Posterior cingulate gyrus (tissue), 11 donors: ENCODE measurements at regions not wholly inside any gene's neighbourhood (a gene's known extent, or its start where the extent isn't known, plus 50 kb on each side); places are given as distances from the start of the nearest gene placed in this dataset.
"Not testable (repeated sequence)": the region's sequence is repeated elsewhere in the genome, so short reads cannot be mapped to it uniquely, and the experiment has no call there.

Experiments
- DNase-seq, 10 donors: peaks; one replicate each; pipeline versions ENCODE4 v3.0.0 to v3.0.0-alpha.2; 2020 to 2021; ENCODE audit warnings: mixed read lengths in 3 of 10
- intact Hi-C: fragments of 100-400 bp; cut with DNase I; formaldehyde crosslinking; loops from one replicate; pipeline ENCODE4 v1.15.1; 2023

DNA sequence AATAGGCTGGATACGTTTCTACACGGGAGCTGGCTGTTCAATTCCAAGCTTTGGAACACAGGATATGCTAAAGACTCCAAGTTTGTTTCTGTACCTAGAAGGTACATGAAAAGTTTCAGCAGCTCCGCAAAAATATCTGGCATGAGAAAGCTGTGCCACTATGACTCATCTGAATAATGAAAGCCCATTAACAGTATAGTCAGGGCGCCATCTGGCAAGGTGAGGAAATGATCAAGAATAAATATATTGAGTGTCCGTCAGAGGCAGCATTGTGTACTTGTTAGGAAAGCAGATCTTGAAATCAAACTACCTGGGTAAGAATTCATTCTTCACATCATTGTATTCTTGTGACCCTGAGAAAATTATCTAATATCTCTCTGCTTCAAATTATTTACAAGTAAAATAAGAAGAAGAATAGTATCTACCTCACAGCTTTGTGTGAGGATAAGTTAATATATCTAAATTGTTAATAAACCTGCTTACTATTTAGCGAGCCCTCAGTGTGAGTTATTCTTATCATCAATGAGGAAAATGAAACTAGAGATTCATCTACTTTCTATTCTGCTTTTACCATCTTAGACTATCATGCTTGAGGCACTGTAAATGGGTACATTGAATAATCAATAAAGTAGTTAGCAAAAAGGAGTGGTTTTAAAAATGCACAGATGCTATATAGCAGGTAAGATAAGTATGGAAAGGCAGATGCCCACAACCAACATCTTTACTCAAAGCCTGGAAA, 53.5 kb downstream of the FSCB start:
- intact Hi-C loops, result no loop called here

DNA sequence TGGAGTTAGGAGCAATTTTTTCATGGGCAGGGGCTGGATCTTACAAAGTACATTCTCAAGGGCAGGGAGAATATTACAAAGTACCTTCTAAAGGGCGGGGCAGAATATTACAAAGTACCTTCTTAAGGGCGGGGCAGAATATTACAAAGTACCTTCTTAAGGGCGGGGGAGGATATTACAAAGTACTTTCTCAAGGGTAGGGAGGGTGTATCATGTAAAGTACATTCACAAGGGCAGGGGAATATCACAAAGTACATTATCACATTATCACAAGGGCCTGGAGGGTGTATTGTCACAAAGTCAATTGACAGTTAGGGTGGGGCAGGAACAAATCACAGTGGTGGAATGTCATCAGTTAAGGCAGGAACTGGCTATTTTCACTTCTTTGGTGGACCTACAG, 56.9 kb downstream of the FSCB start:
- intact Hi-C loops, DNase-seq: not testable (repeated sequence)

More for the DNA sequence above, 53.5 kb downstream of the FSCB start:
- no peak for DNase-seq

DNA sequence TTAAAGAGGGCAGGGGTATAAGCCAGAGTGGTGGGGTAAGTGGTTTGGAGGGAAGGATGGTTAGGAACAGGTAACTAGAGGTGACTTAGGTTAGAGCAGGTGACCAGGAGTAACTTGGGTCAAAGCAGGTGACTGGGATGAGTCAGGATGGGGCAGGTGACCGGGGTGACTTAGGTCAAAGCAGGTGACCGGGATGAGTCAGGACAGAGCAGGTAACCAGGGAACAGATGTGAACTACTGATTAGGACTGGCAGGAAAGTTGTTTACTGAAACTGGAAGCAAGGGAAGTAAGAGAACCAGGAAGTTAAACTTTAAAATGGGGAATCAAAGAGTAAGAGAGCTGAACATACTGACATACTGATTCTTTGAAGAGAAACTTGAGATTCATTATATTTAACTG, 57.4 kb downstream of the FSCB start:
- intact Hi-C loops, result no loop called here
- DNase-seq, result no peak

GRCh38 chr14:44448951-44449358, 58.1 kb downstream of the FSCB start:
- intact Hi-C loops, result no loop called here
- no peak for DNase-seq

DNA sequence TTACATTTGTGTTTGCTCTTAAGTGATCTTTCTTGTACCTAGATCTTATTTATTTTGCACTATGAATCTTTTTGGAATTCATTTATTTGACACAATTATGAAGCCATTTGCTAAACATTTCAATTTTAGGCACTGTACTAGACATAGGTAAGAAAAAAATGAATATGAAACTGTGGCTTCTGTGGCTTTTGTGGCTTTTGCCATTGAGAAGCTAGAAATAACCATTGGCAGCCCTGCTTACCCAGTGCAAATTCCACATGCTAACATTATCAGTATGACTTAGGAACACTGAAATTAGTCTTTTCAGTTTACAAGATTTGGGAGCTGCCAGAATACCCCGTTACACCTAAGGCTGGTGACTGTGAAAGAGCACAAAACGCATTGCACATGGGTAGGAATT, 60.1 kb downstream of the FSCB start:
- intact Hi-C loops, result no loop called here
- no peak for DNase-seq

GRCh38 chr14:44444454-44444853, 62.6 kb downstream of the FSCB start:
- no peak for DNase-seq
- intact Hi-C loops, result no loop called here

DNA sequence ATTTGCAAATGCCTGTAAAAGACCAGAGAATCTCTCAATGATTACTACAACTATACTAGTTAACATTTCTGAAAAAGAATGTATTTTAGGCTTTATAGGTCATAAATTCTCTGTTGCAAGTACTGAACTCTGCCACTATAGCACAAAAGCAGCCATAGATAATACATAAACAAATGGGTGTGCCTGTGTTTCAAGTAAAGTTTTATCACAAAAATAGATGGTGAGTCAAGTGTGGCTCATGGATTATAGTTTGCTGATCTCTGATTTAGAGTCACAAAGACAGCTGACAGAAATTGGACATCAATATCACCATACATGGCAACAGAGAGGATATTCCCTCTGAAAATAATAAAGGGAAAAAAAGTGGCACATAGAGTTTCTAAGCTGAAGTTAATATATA, 68.1 kb downstream of the FSCB start:
- no peak for DNase-seq
- intact Hi-C loops, result no loop called here

DNA sequence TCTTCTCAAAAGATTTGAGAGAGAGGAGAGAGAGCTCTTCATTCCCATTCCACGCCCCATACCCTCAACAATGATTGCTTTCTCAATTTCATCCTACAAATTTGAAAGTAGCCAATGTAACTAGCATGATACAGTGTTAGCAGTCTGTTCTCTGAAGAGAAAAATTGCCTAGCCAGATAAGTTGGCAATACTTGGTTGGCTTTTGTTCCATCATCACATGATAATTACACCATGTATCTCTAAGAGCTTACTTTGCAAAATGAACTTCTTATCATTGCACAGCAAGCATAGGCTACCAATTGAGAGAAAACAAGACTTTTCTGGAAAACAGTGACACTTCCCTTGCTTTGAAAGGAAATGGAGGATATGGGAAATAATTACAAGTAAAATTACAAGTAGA, 68.9 kb downstream of the FSCB start:
- intact Hi-C loops, result no loop called here

DNA sequence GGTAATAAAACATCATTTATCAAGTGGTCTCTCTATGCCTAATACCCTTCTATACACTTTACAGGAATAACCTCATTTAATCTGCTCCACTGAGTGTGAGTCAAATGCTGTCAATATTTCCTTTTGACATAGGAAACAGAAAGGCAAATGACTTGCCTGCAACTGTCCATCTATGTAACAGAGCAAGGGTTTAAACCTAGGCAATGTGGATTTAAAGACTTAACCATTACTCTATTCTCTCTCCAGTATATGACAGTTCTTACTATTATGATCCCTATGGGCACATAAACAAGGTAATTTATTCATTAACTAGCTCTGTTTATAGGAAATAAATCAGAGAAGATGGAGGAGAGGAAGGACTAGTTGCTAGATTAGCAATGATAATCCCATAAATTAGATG, 70.6 kb downstream of the FSCB start:
- no peak for DNase-seq
- intact Hi-C loops, result no loop called here

More for the DNA sequence above, 68.9 kb downstream of the FSCB start:
- DNase-seq, result no peak

GRCh38 chr14:44428231-44428945, 78.7 kb downstream of the FSCB start:
- intact Hi-C loops, result no loop called here
- DNase-seq, result no peak

DNA sequence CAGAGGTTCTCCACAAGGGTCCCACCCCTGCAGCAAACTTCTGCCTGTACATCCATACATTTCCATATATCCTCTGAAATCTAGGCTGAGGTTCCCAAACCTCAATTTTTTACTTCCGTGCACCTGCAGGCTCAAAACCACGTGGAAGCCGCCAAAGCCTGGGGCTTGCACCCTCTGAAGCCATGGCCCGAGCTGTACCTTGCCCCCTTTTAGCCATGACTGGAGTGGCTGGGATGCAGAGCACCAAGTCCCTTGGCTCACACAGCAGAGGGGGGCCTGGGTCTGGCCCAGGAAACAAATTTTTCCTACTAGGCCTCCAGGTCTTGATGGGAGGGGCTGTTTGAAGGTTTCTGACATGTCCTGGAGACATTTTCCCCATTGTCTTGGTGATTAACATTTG, 84.4 kb downstream of the FSCB start:
- DNase-seq, result peak in 1 of 10 donors; percentile 60
- intact Hi-C loops, result no loop called here

DNA sequence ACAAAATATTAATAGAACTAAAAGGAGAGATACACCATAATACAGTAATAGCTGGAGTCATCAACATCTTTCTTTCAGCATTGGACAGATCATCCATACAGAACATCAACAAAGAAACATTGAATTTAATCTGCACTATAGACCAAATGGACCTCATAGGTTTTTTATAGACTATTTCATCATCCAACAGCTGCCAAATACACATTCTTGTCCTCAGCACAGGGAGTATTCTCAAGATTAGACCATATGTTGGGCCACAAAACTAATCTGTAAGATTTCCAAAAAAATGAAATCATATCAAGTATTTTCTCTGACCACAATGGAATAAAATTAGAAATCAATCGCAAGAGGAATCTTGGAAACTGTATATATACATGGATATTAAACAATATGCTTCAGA, 86.9 kb downstream of the FSCB start:
- no peak for DNase-seq
- intact Hi-C loops, result no loop called here

DNA sequence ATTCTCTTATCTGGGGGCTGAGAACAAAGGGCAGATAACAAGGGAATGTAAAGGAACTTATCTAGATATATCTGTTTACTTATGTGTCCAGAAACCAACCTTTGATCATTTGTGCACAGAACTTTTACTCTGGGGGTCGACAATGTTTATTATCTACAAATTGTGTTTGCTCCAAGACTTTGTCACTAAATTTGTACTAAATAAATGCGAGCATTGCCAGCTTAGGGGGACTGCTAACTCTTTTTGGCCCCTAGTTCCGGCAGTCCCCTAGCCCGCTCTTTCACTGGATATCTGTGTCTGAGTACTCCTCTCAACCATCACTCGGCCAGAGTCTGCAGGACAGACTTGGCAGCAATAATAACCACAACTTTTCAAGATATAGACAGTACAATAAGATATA, 88.2 kb downstream of the FSCB start:
- no peak for DNase-seq
- intact Hi-C loops, result no loop called here

GRCh38 chr14:44417809-44418208, 89.3 kb downstream of the FSCB start:
- intact Hi-C loops, result no loop called here
- DNase-seq, result no peak

- DNase-seq, result no peak
These were observed 92.4 kb downstream of the FSCB start for GRCh38 chr14:44414646-44415045.

GRCh38 chr14:44412858-44413569, 94.1 kb downstream of the FSCB start:
- intact Hi-C loops, result no loop called here
- DNase-seq, result no peak

More at GRCh38 chr14:44414646-44415045, 92.4 kb downstream of the FSCB start:
- intact Hi-C loops, result no loop called here

- no peak for DNase-seq
- intact Hi-C loops, result no loop called here
These were observed 102.0 kb downstream of the FSCB start for GRCh38 chr14:44405011-44405486.

DNA sequence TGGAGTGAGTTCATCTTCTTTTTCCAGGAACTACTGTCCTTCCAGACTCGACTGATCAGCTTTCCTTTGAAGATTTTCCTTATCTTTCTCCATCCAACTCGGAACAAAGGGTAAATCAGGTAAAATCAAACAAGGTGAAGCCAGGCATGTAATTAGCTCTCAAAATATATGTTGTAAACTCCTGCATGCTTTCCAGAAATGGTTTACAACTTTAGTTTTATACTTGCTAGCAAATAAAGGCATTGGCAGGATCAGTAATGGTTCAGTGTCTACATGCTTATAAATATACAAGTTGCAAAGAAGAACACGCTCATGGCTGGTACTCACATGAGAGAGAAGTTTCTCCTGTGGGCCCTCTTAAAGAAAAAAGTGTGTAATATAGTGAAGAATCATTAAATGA, 102.5 kb downstream of the FSCB start:
- no peak for DNase-seq
- intact Hi-C loops, result no loop called here

- DNase-seq, result peak in 1 of 10 donors; percentile 9
- intact Hi-C loops, result no loop called here
These were observed 103.0 kb downstream of the FSCB start for GRCh38 chr14:44404036-44404435.

- no peak for DNase-seq
- intact Hi-C loops, result no loop called here
These were observed 103.9 kb downstream of the FSCB start for GRCh38 chr14:44403193-44403592.

DNA sequence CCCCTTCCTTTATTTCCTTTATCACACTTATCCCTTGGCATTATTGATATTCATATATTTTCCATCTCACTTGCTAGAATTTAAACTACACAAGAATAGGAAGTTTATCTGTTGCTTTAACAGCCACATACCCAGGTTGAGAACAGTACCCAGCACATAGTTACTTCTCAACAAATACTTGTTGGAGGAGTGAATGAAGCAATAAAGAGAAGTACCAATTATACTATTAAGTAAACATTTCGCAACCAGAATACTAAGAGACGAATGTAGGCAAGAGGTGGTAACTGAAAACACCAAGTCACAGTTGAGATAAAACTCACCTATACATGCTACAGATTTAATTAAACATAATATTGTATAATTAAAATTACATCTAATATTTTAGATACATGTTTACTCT, 110.9 kb downstream of the FSCB start:
- no peak for DNase-seq
- intact Hi-C loops, result no loop called here
